GM12878 (cell line): ENCODE measurements at regions not wholly inside any gene's neighbourhood (a gene's known extent, or its start where the extent isn't known, plus 50 kb on each side); places are given as distances from the start of the nearest gene placed in this dataset.

Experiments used
- ELK1 ChIP-seq: IDR thresholded peaks from 2 replicates; pipeline ENCODE4 v1.6.1; 2012; ENCODE audit warnings: low read depth, low read length, improper control_type of control experiment
- EZH2 ChIP-seq: IDR thresholded peaks from 2 replicates; pipeline ENCODE4 v1.6.1; 2012; ENCODE audit warnings: low read depth, mild to moderate bottlenecking, control low read depth, inconsistent platforms, low read length, borderline replicate concordance; ENCODE audit not compliant: control insufficient read depth
- KAT2A ChIP-seq: conservative IDR thresholded peaks from 2 replicates; pipeline ENCODE4 v1.6.1; 2011; ENCODE audit warnings: low read depth, low read length; ENCODE audit not compliant: control insufficient read depth
- MXI1 ChIP-seq: fragments of 150-350 bp; IDR thresholded peaks from 2 replicates; pipeline ENCODE4 v1.6.1; 2011; ENCODE audit warnings: low read depth, mild to moderate bottlenecking, inconsistent platforms, low read length, improper control_type of control experiment
- NFYB ChIP-seq: IDR thresholded peaks from 2 replicates; pipeline ENCODE4 v1.6.1; 2011; ENCODE audit warnings: low read depth, mild to moderate bottlenecking, low read length, improper control_type of control experiment, moderate library complexity; ENCODE audit not compliant: insufficient read depth
- NRF1 ChIP-seq: conservative IDR thresholded peaks from 2 replicates; pipeline ENCODE4 v1.6.1; 2011; ENCODE audit warnings: mild to moderate bottlenecking, low read depth, low read length, improper control_type of control experiment
- POLR2A ChIP-seq: IDR thresholded peaks from 2 replicates; pipeline ENCODE4 v1.6.1; 2011; ENCODE audit warnings: low read depth, mild to moderate bottlenecking, low read length
- ZNF384 ChIP-seq: IDR thresholded peaks from 2 replicates; pipeline ENCODE4 v1.6.1; 2012; ENCODE audit warnings: low read depth, mild to moderate bottlenecking, low read length, improper control_type of control experiment, borderline replicate concordance
- ZNF687 ChIP-seq: fragments of 450-650 bp; IDR thresholded peaks from 2 replicates; pipeline ENCODE4 v1.6.1; 2017; ENCODE audit warnings: mild to moderate bottlenecking, moderate library complexity
- TF ChIP-seq, protein P1 (sequence below), 3 experiments: IDR thresholded peaks in 2 of 3; conservative IDR thresholded peaks in 1 of 3; 2 replicates each; pipeline ENCODE4 v1.5.1; 2011; ENCODE audit warnings: low read depth in 3 of 3, low read length in 3 of 3, mild to moderate bottlenecking in 3 of 3, control low read depth in 2 of 3, moderate library complexity in 2 of 3, inconsistent platforms in 1 of 3, mixed read lengths in 1 of 3; ENCODE audit not compliant: control insufficient read depth in 2 of 3, insufficient read depth in 1 of 3; ENCODE audit errors: extremely low read depth in 1 of 3
- TF ChIP-seq, protein P2 (sequence below): IDR thresholded peaks from 2 replicates; pipeline ENCODE4 v1.6.1; 2012; ENCODE audit warnings: low read depth, low read length, improper control_type of control experiment

GRCh38 chr9:135174981-135175380 lies 87.5 kb downstream of the OLFM1 start:
- TF ChIP-seq, protein P1, sequence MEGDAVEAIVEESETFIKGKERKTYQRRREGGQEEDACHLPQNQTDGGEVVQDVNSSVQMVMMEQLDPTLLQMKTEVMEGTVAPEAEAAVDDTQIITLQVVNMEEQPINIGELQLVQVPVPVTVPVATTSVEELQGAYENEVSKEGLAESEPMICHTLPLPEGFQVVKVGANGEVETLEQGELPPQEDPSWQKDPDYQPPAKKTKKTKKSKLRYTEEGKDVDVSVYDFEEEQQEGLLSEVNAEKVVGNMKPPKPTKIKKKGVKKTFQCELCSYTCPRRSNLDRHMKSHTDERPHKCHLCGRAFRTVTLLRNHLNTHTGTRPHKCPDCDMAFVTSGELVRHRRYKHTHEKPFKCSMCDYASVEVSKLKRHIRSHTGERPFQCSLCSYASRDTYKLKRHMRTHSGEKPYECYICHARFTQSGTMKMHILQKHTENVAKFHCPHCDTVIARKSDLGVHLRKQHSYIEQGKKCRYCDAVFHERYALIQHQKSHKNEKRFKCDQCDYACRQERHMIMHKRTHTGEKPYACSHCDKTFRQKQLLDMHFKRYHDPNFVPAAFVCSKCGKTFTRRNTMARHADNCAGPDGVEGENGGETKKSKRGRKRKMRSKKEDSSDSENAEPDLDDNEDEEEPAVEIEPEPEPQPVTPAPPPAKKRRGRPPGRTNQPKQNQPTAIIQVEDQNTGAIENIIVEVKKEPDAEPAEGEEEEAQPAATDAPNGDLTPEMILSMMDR (IDR thresholded peaks at IDR 0.05 in 2 of 3, conservative IDR thresholded peaks at IDR 0.05 in 1 of 3; ENCODE audit: control insufficient read depth in 2 of 3, extremely low read depth in 1 of 3, insufficient read depth in 1 of 3, low read depth in 3 of 3, low read length in 3 of 3), result no peak
- TF ChIP-seq ZNF687 (no peak), MXI1 (no peak), NFYB (no peak), NRF1 (no peak), POLR2A (no peak), KAT2A (no peak), EZH2 (no peak), ELK1 (no peak), ZNF384 (no peak)
- TF ChIP-seq, protein P2, sequence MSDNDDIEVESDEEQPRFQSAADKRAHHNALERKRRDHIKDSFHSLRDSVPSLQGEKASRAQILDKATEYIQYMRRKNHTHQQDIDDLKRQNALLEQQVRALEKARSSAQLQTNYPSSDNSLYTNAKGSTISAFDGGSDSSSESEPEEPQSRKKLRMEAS, result no peak
